ENCODE measurements at regions not wholly inside any gene's neighbourhood (a gene's known extent, or its start where the extent isn't known, plus 50 kb on each side); places are given as distances from the start of the nearest gene placed in this dataset.

DNA sequence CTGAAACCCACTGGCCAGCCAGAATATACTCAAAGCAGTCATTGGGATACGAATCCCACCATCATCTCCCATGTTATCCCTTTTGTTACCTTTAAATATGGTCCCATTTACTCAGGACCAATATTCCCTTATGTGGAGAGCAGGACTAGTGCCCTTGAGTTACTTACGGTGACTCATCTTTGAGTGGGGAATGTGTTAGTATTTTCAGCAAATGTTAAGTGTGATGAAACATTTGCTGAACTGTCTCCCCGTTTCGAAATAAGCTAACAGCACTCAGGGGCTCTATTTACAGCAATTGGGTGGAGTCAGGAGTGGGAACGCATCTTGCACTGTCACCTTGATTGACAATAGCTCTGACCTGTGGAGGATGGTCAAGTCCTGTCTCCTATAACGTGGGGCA, 67.4 kb downstream of the CTSL start (continued):
- TF ChIP-seq NCOA1 (IDR thresholded peaks at IDR 0.05; ENCODE audit: low read depth), result no peak
- no peak for TF ChIP-seq SIRT6 (IDR thresholded peaks at IDR 0.05; ENCODE audit: low read depth, low read length)
- no peak for TF ChIP-seq FOXJ3 (CRISPR knock-in tag; IDR thresholded peaks at IDR 0.05)
- TF ChIP-seq HCFC1 (IDR thresholded peaks at IDR 0.05; ENCODE audit: low read depth, low read length), result no peak
- TF ChIP-seq POLR2AphosphoS5 (IDR thresholded peaks at IDR 0.05; ENCODE audit: control insufficient read depth, insufficient read depth, low read depth, low read length), result no peak
- TF ChIP-seq ARHGAP35 (IDR thresholded peaks at IDR 0.05; ENCODE audit: partially characterized antibody), result no peak
- TF ChIP-seq TEAD2 (tag; IDR thresholded peaks at IDR 0.05), result no peak
- no peak for TF ChIP-seq FUS (optimal IDR thresholded peaks at IDR 0.05; ENCODE audit: low read depth, low read length)
- TF ChIP-seq TEAD4 (IDR thresholded peaks at IDR 0.05; ENCODE audit: low read length), result 0 out of 2 replicates have a peak, but pooled peaks have one; percentile 13
- TF ChIP-seq TEAD4 (CRISPR knock-in tag; IDR thresholded peaks at IDR 0.05; ENCODE audit: borderline replicate concordance), result no peak
- no peak for TF ChIP-seq EGR1 (conservative IDR thresholded peaks at IDR 0.05)
- TF ChIP-seq ZKSCAN3 (CRISPR knock-in tag; IDR thresholded peaks at IDR 0.05), result no peak
- no peak for TF ChIP-seq PRMT5 (CRISPR knock-in tag; IDR thresholded peaks at IDR 0.05)
- TF ChIP-seq, protein P1, sequence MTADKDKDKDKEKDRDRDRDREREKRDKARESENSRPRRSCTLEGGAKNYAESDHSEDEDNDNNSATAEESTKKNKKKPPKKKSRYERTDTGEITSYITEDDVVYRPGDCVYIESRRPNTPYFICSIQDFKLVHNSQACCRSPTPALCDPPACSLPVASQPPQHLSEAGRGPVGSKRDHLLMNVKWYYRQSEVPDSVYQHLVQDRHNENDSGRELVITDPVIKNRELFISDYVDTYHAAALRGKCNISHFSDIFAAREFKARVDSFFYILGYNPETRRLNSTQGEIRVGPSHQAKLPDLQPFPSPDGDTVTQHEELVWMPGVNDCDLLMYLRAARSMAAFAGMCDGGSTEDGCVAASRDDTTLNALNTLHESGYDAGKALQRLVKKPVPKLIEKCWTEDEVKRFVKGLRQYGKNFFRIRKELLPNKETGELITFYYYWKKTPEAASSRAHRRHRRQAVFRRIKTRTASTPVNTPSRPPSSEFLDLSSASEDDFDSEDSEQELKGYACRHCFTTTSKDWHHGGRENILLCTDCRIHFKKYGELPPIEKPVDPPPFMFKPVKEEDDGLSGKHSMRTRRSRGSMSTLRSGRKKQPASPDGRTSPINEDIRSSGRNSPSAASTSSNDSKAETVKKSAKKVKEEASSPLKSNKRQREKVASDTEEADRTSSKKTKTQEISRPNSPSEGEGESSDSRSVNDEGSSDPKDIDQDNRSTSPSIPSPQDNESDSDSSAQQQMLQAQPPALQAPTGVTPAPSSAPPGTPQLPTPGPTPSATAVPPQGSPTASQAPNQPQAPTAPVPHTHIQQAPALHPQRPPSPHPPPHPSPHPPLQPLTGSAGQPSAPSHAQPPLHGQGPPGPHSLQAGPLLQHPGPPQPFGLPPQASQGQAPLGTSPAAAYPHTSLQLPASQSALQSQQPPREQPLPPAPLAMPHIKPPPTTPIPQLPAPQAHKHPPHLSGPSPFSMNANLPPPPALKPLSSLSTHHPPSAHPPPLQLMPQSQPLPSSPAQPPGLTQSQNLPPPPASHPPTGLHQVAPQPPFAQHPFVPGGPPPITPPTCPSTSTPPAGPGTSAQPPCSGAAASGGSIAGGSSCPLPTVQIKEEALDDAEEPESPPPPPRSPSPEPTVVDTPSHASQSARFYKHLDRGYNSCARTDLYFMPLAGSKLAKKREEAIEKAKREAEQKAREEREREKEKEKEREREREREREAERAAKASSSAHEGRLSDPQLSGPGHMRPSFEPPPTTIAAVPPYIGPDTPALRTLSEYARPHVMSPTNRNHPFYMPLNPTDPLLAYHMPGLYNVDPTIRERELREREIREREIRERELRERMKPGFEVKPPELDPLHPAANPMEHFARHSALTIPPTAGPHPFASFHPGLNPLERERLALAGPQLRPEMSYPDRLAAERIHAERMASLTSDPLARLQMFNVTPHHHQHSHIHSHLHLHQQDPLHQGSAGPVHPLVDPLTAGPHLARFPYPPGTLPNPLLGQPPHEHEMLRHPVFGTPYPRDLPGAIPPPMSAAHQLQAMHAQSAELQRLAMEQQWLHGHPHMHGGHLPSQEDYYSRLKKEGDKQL (CRISPR knock-in tag; IDR thresholded peaks at IDR 0.05; ENCODE audit: borderline replicate concordance), result no peak
- TF ChIP-seq MTA1 (IDR thresholded peaks at IDR 0.05; ENCODE audit: borderline replicate concordance), result 0 out of 2 replicates have a peak, but pooled peaks have one; percentile 32
- no peak for TF ChIP-seq ARID3B (CRISPR knock-in tag; IDR thresholded peaks at IDR 0.05; ENCODE audit: borderline replicate concordance)
- TF ChIP-seq NR3C1 (CRISPR knock-in tag; IDR thresholded peaks at IDR 0.05), result no peak
- no peak for TF ChIP-seq NFXL1 (CRISPR knock-in tag; IDR thresholded peaks at IDR 0.05)
- TF ChIP-seq PTBP1 (IDR thresholded peaks at IDR 0.05; ENCODE audit: low read depth, low read length), result no peak
- no peak for TF ChIP-seq POU5F1 (IDR thresholded peaks at IDR 0.05; ENCODE audit: borderline replicate concordance, low read depth, low read length, partially characterized antibody)
- TF ChIP-seq ZNF165 (CRISPR knock-in tag; IDR thresholded peaks at IDR 0.05; ENCODE audit: borderline replicate concordance), result no peak
- no peak for TF ChIP-seq TAF15 (IDR thresholded peaks at IDR 0.05; ENCODE audit: low read depth, low read length)
- peak; percentile 22; the same call in 1 of the 2 replicates for TF ChIP-seq NFRKB (IDR thresholded peaks at IDR 0.05; ENCODE audit: low read depth)
- TF ChIP-seq ZNF668 (CRISPR knock-in tag; IDR thresholded peaks at IDR 0.05), result no peak
- no peak for TF ChIP-seq NR2C1 (IDR thresholded peaks at IDR 0.05)
- no peak for TF ChIP-seq NR2C1 (tag; IDR thresholded peaks at IDR 0.05)
- no peak for TF ChIP-seq HMGN3 (IDR thresholded peaks at IDR 0.05; ENCODE audit: borderline replicate concordance, extremely low read depth, insufficient read length, low read depth, low read length)
